SK-N-SH (cell line): ENCODE measurements at regions not wholly inside any gene's neighbourhood (a gene's known extent, or its start where the extent isn't known, plus 50 kb on each side); places are given as distances from the start of the nearest gene placed in this dataset.

Source experiments
- CTCF ChIP-seq: fragments of 200-600 bp; sonication (generic); IDR thresholded peaks from 2 replicates; pipeline ENCODE4 v1.6.1; 2017; ENCODE audit warnings: antibody characterized with exemption, mild to moderate bottlenecking, moderate library complexity
- ELF1 ChIP-seq: IDR thresholded peaks from 2 replicates; pipeline ENCODE4 v1.4.0; 2012
- JUND ChIP-seq: IDR thresholded peaks from 2 replicates; pipeline ENCODE4 v1.4.0; 2012
- POLR2AphosphoS5 ChIP-seq: IDR thresholded peaks from 2 replicates; pipeline ENCODE4 v1.6.1; 2012; ENCODE audit warnings: low read depth, low read length
- SMC3 ChIP-seq: IDR thresholded peaks from 2 replicates; pipeline ENCODE4 v1.6.1; 2012; ENCODE audit warnings: low read depth, low read length, improper control_type of control experiment
- USF2 ChIP-seq: fragments of 150-350 bp; IDR thresholded peaks from 2 replicates; pipeline ENCODE4 v1.6.1; 2017; ENCODE audit warnings: antibody characterized with exemption, low read length, low read depth, borderline replicate concordance

- TF ChIP-seq USF2 (no peak), CTCF (no peak), POLR2AphosphoS5 (no peak), SMC3 (no peak), ELF1 (no peak), JUND (no peak)
These were observed 294.2 kb upstream of the C16orf82 start for GRCh38 chr16:26772503-26772902.
